Amniotic epithelial cell (primary cell): ENCODE measurements at regions not wholly inside any gene's neighbourhood (a gene's known extent, or its start where the extent isn't known, plus 50 kb on each side); places are given as distances from the start of the nearest gene placed in this dataset.
A peak's percentile ranks its signal among the peaks of the same experiment; 100 is the strongest.

ENCODE experiments used
- DNase-seq: peaks from one replicate; pipeline ENCODE4 v3.0.0-alpha.2; 2010; ENCODE audit warnings: low read depth

- no peak for DNase-seq
Observed at GRCh38 chr5:113804264-113804663, 290.8 kb downstream of the YTHDC2 start.

- DNase-seq = no peak
Observed at GRCh38 chr5:113804943-113805342, 291.4 kb downstream of the YTHDC2 start.

GRCh38 chr5:113806250-113806649, 292.8 kb downstream of the YTHDC2 start:
- peak; percentile 26 for DNase-seq

DNA sequence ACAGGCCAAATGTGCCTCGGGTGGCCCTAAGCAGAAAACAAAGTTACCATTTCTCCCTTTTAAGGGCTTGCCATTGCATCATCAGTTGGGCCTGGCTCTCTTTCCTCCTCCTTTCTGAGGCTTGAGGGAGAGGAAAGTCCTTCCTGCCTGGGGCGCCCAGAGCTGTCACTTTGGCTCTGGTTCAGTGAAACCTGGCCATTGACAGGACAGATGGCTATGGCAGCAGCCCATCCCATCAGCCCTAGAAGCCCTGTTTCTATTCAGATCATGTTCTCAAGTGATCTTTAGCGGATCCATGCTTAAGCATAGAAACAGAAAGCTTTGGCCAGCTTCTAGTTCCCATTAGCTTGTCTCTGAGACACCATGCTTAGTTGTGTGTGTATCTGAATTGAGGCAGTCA, 293.4 kb downstream of the YTHDC2 start:
- DNase-seq = no peak

DNA sequence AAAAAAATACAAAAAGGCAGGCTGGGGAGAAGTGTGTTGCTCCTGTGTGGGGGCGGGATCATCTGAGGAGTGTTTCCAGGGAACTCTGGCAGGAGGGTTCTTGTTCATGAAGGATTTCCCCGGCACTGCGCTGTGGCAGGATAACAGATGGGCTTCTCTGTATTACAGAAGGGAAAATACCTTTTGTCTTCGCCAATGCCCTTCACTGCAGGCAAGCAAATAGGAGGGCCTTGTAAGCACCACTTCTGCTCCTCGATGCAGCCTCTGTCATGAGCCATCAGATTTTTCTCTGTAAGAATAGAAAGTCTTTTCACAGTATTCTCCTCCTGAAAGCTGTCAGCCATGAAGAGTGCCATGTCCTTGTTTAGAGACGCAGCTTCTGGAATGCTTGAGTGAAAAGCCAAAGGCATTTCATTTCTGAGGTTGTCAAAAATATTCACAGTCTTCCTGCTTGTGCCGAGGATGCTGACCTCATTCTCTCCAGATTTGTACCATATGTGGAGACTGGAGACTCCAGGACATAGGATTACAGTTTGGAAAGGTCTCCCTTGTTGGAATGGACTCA, 294.0 kb downstream of the YTHDC2 start:
- peak; percentile 60 for DNase-seq

- no peak for DNase-seq
Observed at GRCh38 chr5:113808956-113809355, 295.5 kb downstream of the YTHDC2 start.

DNA sequence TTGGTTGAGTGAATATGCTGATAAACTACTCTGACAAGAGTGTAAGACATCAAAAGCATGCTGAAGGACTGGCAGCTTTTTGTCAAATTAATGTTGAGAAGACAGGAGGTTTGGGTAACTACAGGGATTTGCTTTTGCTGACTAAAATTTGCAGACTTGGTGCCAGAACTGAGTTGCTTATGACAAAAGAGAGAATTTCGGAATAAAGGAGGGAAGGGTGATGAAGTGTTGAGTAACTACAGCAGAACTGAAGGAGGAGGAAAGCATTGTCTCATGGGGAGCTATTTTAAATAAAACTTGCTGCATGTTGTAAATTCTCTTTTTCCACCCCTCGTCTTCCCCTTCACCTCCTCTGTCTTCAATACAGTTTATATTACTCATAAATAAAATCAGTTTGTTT, 296.1 kb downstream of the YTHDC2 start:
- DNase-seq = no peak

DNA sequence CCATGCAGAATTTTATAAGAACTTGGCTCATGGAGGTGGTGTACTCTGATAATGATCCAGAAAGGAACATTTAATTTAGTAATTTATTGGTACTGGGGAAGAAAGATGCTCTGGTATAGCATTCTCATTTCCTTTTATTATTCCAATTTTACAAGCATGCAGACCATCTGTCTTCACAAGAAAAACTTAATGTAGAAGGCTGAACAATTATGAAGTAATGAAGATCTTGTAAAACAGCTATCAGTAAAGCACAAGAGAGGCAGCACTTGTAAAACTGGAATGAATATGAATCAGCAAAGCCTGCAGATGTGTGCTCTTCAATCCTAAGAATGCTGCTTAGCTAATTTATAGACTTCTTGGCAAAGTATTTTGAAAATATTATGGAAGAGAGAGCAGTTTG, 300.0 kb downstream of the YTHDC2 start:
- no peak for DNase-seq

DNA sequence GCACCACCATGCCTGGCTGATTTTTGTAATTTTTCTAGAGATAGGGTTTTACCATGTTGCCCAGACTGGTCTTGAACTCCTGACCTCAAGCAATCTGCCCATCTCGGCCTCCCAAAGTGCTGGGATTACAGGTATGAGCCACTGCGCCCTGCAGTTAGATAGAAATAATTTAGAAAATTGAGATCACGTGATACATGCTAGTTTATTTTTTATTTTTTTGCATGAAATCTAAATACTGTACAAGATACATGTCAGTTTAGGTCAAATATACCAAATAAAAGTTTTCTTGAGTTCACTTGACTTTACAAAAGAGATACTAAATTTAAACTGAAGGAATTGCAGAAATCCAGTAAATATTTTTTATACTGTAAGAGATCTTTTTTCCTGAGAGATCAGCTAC, 304.2 kb downstream of the YTHDC2 start:
- DNase-seq = no peak

GRCh38 chr5:113823696-113824095, 310.2 kb downstream of the YTHDC2 start:
- DNase-seq = no peak

DNA sequence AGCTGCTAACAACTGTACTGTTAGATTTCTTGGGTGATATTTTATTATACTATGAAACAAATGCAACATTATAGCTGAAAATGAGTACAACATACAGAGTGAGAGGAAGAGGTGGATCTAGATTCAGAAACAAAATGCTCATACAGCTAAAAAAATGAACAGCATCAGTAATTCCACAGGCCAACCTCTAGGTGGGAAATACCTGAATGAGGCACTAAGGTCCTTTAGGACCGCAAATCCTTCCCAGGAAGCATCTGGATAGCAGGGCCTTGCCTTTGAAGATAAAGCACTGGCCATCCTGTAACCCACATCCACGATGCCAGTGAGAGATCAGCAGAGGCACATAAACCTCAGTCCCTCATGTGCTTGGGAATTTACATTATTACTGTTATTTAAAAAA, 310.8 kb downstream of the YTHDC2 start:
- DNase-seq = no peak

GRCh38 chr5:113825176-113825575, 311.7 kb downstream of the YTHDC2 start:
- peak; percentile 87 for DNase-seq

DNA sequence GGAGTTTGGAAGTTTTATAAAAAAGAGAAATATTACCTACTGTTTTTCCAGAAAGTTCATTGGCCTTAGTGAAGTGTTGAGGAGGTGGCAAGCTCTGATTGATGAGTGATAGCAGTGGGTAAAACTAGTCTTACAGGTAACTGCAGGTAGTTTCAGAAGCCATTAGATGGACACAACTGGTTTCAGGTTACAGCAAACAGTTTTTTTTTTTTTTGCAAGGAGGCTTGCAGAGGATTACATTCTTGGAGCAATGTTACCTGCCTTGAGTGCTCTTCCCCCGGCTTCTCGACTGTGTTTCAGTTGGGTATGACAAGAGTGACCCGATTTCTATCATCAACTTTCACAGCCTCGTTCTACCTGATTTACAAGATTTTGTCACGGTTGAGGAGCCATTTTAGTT, 333.4 kb downstream of the YTHDC2 start:
- no peak for DNase-seq

DNA sequence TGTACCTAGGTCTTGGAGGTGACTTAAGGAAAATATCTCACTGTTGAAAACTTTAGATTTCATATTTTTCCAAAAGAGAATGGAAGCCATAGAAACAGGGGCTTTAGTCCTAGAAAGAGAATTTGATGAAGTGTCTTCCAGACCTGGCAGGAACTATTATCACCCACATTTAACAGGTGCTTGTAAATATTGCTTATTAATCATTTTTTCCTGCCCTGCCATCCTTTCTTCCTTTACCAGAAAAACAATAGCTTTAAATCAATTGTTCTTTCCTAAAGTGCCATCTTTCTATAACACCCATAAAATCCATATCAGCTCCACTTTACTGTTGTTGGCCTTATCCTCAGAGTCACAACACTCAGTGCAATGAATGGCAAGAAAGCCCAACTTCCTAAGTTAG, 350.9 kb downstream of the YTHDC2 start:
- no peak for DNase-seq

DNA sequence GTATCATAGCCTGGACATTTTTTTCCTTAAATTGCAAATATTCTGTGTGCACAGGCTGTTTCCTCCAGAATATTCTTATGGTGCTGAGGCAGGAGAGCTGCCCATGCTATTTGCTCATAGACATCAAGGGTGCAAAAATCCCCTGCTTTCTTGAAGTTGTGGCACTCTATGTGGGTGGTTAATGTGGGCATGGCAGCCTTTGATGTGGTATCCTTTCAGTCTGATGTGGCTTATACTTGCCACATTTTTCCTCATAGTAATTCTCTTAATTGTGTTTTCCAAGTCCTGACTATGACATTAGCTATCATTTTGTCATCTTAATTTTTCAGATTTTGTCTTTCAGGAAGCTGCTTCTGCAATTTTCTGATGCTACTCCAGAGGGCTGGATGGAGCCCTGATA, 353.3 kb downstream of the YTHDC2 start:
- DNase-seq = no peak

GRCh38 chr5:113869611-113870010, 356.1 kb downstream of the YTHDC2 start:
- DNase-seq = no peak

- no peak for DNase-seq
Observed at GRCh38 chr5:113871972-113872371, 358.5 kb downstream of the YTHDC2 start.

DNA sequence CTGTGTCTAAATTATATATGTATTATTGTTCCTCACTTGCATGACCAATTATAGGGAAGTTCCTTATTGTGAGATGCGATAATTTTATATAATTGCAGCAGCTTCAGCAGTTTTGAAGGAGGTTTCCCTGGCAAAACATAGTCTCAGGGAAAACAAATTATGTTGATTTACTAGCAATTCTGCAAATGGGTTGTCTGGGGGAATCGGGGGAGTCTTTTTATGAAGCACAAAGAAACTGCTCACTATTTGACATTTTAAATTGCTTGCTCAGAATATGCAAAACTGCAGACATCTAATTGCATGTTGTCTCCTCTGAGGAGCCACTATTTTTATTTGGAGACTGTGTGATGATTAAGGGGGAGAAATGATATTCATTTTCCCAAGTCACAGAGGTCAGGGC, 361.6 kb downstream of the YTHDC2 start:
- DNase-seq = no peak

DNA sequence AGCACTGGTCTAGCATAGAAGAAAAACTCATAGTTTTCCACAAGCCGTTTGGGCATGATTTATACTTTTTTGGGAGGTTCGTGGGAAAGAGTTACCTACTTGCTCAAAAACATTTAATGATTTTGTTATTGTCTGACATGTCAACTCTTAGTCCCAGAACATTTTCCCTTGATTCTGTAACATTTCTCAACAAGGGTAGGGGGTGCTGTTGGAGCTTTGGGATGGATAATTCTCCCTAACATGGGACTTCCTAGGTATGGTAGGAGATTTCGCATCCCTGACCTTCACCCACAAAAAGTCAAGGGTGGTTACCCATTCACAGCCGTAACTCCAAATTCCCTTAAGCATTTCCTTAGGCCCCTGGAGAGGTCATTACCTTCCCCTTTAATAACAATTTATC, 378.0 kb downstream of the YTHDC2 start:
- DNase-seq = no peak

- no peak for DNase-seq
Observed at GRCh38 chr5:113896789-113897188, 383.3 kb downstream of the YTHDC2 start.

- no peak for DNase-seq
Observed at GRCh38 chr5:113897748-113898147, 384.3 kb downstream of the YTHDC2 start.

DNA sequence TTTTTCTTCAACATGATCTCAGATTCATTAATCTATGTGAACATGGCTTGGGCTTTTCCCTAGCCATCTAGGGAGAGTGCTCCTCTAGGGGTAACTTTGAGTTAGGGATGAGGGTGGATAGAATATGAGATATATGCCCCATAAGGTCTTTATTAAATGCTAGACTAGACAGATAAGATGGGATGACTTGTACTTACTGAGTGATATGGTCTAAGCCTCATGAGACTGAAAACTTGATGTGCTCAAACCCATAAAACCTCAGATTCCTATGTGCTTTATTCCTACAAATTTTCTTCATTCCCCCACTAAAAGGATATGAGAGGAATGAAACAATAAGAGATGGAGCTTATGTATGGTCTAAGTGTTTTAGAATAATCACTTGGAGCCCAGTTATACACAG, 386.6 kb downstream of the YTHDC2 start:
- DNase-seq = no peak

DNA sequence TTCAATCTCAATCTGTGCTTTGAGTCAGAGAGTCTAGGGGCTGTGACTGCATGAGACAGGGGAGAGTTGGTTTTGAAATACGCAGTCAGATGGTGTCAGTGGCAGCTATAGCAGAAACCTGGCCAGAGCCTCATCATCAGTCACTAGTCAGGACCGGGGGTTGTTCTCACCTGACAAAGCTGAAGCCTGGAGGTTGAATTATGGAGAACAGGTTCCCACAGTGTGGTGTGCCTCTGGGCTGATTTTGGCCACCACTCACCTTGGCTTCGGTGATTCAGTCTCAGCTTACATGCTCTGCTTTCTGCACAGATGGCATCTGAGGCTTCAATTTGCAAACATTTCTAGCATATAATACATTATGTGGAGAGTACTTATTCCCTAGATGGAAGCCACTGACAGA, 387.3 kb downstream of the YTHDC2 start:
- DNase-seq = no peak

DNA sequence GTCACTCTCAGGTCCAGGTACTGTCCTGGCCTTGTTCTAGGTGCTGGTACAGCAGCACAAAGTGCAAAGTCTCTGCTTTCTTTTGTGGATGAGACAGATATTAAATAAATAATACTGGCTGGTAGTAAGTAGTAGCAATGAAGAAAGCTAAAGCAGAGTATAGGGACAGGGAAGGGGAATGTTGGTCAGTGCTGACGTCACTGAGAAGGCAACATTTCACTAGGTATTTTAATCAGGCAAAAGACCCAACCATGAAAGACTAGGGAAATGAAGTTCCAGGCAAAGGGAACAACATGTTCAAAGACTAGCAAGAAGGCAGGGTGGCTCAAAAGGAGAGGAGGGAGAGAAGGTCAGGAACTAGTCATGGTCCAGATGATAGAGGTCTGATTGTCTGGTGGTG, 388.2 kb downstream of the YTHDC2 start:
- DNase-seq = no peak
